Neutrophil (primary cell): ENCODE measurements at regions not wholly inside any gene's neighbourhood (a gene's known extent, or its start where the extent isn't known, plus 50 kb on each side); places are given as distances from the start of the nearest gene placed in this dataset.

Source experiments
- H3K27ac ChIP-seq: fragments of 200-600 bp; sonication (generic); 2 replicates; pipeline ENCODE4 v1.5.1; 2016; ENCODE audit warnings: mild to moderate bottlenecking, moderate library complexity
- H3K27me3 ChIP-seq: fragments of 200-600 bp; sonication (generic); 2 replicates; pipeline ENCODE4 v1.6.0; 2016; ENCODE audit warnings: mild to moderate bottlenecking
- H3K36me3 ChIP-seq: fragments of 200-600 bp; sonication (generic); 2 replicates; pipeline ENCODE4 v1.5.1; 2017
- H3K4me1 ChIP-seq, 2 experiments: fragments of 200-600 bp in 1 of 2; sonication (generic) in 1 of 2; 1 replicate in 1 of 2; 2 replicates in 1 of 2; pipeline versions ENCODE4 v1.5.1 to v1.6.1; 2013 to 2016; ENCODE audit warnings: low read depth in 1 of 2, low read length in 1 of 2, mild to moderate bottlenecking in 1 of 2, moderate library complexity in 1 of 2; ENCODE audit not compliant: control insufficient read depth in 1 of 2, insufficient read depth in 1 of 2
- H3K4me3 ChIP-seq, 2 experiments: fragments of 200-600 bp in 1 of 2; sonication (generic) in 1 of 2; 1 replicate in 1 of 2; 2 replicates in 1 of 2; pipeline ENCODE4 v1.5.1; 2013 to 2016; ENCODE audit warnings: low read depth in 1 of 2, low read length in 1 of 2, mild to moderate bottlenecking in 1 of 2, moderate library complexity in 1 of 2
- H3K9me3 ChIP-seq: fragments of 200-600 bp; sonication (generic); 2 replicates; pipeline ENCODE4 v1.5.1; 2016
- CTCF ChIP-seq: fragments of 200-600 bp; sonication (generic); IDR thresholded peaks from 2 replicates; pipeline ENCODE4 v1.5.1; 2016; ENCODE audit warnings: antibody characterized with exemption

- H3K27me3 ChIP-seq, result no peaks in the 10 kb centered on the region
- no peak overlapping the region for H3K4me3 ChIP-seq
- TF ChIP-seq CTCF, result no peak
- H3K36me3 ChIP-seq, result no peaks in the 10 kb centered on the region
- H3K27ac ChIP-seq, result no peak overlapping the region
- no peaks in the 10 kb centered on the region for H3K9me3 ChIP-seq
- H3K4me1 ChIP-seq, result peaks cover 0 to 10% of the 10 kb centered on the region in 2 experiments
Measured at GRCh38 chr4:23323436-23323835, 566.4 kb downstream of the PPARGC1A start.

DNA sequence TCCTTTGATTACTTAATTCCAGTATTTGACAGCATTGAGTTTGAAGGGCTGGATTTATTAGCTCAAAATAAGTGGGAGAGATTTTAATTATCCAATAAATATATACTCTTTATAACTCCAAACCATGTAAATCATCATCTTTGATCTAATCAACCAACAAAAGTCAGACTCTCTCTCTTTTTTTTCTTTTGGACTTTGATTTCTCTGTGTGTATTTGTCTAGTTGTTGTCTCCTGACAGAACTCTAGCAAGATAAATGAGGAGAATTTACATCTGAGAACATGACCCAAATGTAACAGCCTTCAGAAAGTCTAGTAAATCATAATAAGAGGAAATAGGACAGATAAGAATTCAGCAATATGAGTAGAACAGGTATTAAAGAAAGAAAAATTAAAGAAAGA lies 567.1 kb downstream of the PPARGC1A start:
- Histone ChIP-seq H3K27ac (no peak overlapping the region), H3K27me3 (no peaks in the 10 kb centered on the region), H3K9me3 (no peaks in the 10 kb centered on the region), H3K4me1 (peaks cover 0 to 10% of the 10 kb centered on the region in 2 experiments), H3K36me3 (no peaks in the 10 kb centered on the region), H3K4me3 (no peak overlapping the region)
- no peak for TF ChIP-seq CTCF

- Histone ChIP-seq H3K4me1 (peaks cover 0 to 10% of the 10 kb centered on the region in 2 experiments), H3K27me3 (no peaks in the 10 kb centered on the region), H3K27ac (no peak overlapping the region), H3K9me3 (no peaks in the 10 kb centered on the region), H3K36me3 (no peaks in the 10 kb centered on the region), H3K4me3 (no peak overlapping the region)
- TF ChIP-seq CTCF, result no peak
Measured at GRCh38 chr4:23320931-23321587, 568.8 kb downstream of the PPARGC1A start.

- no peak overlapping the region for H3K27ac ChIP-seq
- H3K9me3 ChIP-seq, result no peaks in the 10 kb centered on the region
- TF ChIP-seq CTCF, result no peak
- no peaks in the 10 kb centered on the region for H3K27me3 ChIP-seq
- H3K4me3 ChIP-seq, result no peak overlapping the region
- H3K4me1 ChIP-seq, result no peaks in the 10 kb centered on the region
- H3K36me3 ChIP-seq, result no peaks in the 10 kb centered on the region
Measured at GRCh38 chr4:23312686-23313085, 577.2 kb downstream of the PPARGC1A start.

GRCh38 chr4:23311983-23312382 lies 577.9 kb downstream of the PPARGC1A start:
- H3K4me1 ChIP-seq, result no peaks in the 10 kb centered on the region
- no peaks in the 10 kb centered on the region for H3K36me3 ChIP-seq
- H3K27me3 ChIP-seq, result no peaks in the 10 kb centered on the region

More at GRCh38 chr4:23311983-23312382, 577.9 kb downstream of the PPARGC1A start:
- H3K9me3 ChIP-seq, result no peaks in the 10 kb centered on the region
- no peak overlapping the region for H3K27ac ChIP-seq
- H3K4me3 ChIP-seq, result no peak overlapping the region
- no peak for TF ChIP-seq CTCF
